Tibial nerve (tissue), 4 donors: ENCODE measurements at regions not wholly inside any gene's neighbourhood (a gene's known extent, or its start where the extent isn't known, plus 50 kb on each side); places are given as distances from the start of the nearest gene placed in this dataset.

Experiments
- DNase-seq, 2 donors: peaks; one replicate each; pipeline ENCODE4 v3.0.0-alpha.2; 2019; ENCODE audit warnings: low spot score in 2 of 2
- H3K27ac ChIP-seq, 4 donors: fragments of 200-600 bp; sonication (generic) in 3 of 4; one replicate each; pipeline ENCODE4 v1.5.1; 2017 to 2019; ENCODE audit warnings: mild to moderate bottlenecking in 1 of 4
- H3K27me3 ChIP-seq, 2 donors: fragments of 200-600 bp; sonication (generic) in 1 of 2; one replicate each; pipeline versions ENCODE4 v1.5.1 to v1.6.0; 2017 to 2019
- H3K36me3 ChIP-seq, 3 donors: fragments of 200-600 bp; sonication (generic); one replicate each; pipeline ENCODE4 v1.5.1; 2018 to 2019
- H3K4me1 ChIP-seq, 4 donors: fragments of 200-600 bp; sonication (generic) in 3 of 4; one replicate each; pipeline ENCODE4 v1.5.1; 2017 to 2019
- H3K4me3 ChIP-seq, 4 donors: fragments of 200-600 bp; sonication (generic) in 3 of 4; one replicate each; pipeline ENCODE4 v1.5.1; 2017 to 2019; ENCODE audit warnings: mild to moderate bottlenecking in 1 of 4, moderate library complexity in 1 of 4
- H3K9me3 ChIP-seq, 4 donors: fragments of 200-600 bp; sonication (generic) in 3 of 4; one replicate each; pipeline ENCODE4 v1.5.1; 2017 to 2019
- EP300 ChIP-seq, 2 donors: sonication (generic); formaldehyde crosslinking; IDR thresholded peaks; one replicate each; pipeline ENCODE4 v1.6.1; 2017; ENCODE audit warnings: antibody characterized with exemption in 2 of 2, mild to moderate bottlenecking in 1 of 2
- POLR2A ChIP-seq, 2 donors: fragments of 450-650 bp; IDR thresholded peaks; one replicate each; pipeline ENCODE4 v1.6.1; 2017; ENCODE audit warnings: antibody characterized with exemption in 2 of 2, mild to moderate bottlenecking in 2 of 2, moderate library complexity in 2 of 2
- WGBS, 2 donors: methylation state at CpG; one replicate each; pipeline ENCODE4 v1.1.5; 2018; 5-methylcytosine and 5-hydroxymethylcytosine counted together
- TF ChIP-seq, protein P1 (sequence below), 5 experiments: fragments of 200-600 bp in 3 of 5; fragments of 450-650 bp in 2 of 5; sonication (generic) in 3 of 5; IDR thresholded peaks; one replicate each; pipeline ENCODE4 v1.5.1; 2016 to 2019; ENCODE audit warnings: antibody characterized with exemption in 5 of 5, mild to moderate bottlenecking in 3 of 5, moderate library complexity in 2 of 5

- H3K27ac ChIP-seq, result no peak overlapping the region
- no peak overlapping the region for H3K4me3 ChIP-seq
- 84 to 86% methylated on average over 7 of the region's 7 CpGs for WGBS, 2 donors
- H3K9me3 ChIP-seq, result peaks cover 0 to 5% (median 0%) of the 10 kb centered on the region in 4 donors
- no peaks in the 10 kb centered on the region for H3K4me1 ChIP-seq
- TF ChIP-seq POLR2A (IDR thresholded peaks at IDR 0.05) (no peak), EP300 (IDR thresholded peaks at IDR 0.05) (no peak)
- TF ChIP-seq, protein P1, sequence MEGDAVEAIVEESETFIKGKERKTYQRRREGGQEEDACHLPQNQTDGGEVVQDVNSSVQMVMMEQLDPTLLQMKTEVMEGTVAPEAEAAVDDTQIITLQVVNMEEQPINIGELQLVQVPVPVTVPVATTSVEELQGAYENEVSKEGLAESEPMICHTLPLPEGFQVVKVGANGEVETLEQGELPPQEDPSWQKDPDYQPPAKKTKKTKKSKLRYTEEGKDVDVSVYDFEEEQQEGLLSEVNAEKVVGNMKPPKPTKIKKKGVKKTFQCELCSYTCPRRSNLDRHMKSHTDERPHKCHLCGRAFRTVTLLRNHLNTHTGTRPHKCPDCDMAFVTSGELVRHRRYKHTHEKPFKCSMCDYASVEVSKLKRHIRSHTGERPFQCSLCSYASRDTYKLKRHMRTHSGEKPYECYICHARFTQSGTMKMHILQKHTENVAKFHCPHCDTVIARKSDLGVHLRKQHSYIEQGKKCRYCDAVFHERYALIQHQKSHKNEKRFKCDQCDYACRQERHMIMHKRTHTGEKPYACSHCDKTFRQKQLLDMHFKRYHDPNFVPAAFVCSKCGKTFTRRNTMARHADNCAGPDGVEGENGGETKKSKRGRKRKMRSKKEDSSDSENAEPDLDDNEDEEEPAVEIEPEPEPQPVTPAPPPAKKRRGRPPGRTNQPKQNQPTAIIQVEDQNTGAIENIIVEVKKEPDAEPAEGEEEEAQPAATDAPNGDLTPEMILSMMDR (IDR thresholded peaks at IDR 0.05), result no peak
- DNase-seq, result no peak
- H3K36me3 ChIP-seq, result no peaks in the 10 kb centered on the region
- H3K27me3 ChIP-seq, result no peaks in the 10 kb centered on the region
Measured at GRCh38 chr5:114957384-114957783, 212.3 kb downstream of the TRIM36 start.

DNA sequence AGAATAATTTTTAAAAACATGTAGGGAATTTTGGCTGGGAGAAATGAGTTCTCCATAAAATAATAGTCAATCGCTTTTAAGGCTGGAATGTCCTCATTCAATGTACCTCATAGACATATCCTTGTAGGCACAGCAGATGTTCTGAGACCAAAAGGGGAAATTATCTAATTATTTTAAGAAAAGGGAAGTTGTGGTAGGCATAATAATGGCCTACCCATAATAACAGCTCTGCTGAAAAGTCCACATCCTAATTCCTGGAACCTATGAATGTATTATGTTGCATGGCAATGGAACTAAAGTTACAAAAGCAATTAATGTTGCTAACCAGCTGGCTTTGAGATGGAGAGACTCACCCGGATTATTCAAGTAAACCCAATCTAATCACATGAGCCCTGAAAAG lies 216.1 kb downstream of the TRIM36 start:
- Histone ChIP-seq H3K9me3 (peaks cover 0 to 5% (median 0%) of the 10 kb centered on the region in 4 donors), H3K27me3 (no peaks in the 10 kb centered on the region), H3K4me3 (no peak overlapping the region), H3K36me3 (no peaks in the 10 kb centered on the region), H3K27ac (no peak overlapping the region), H3K4me1 (no peaks in the 10 kb centered on the region)
- TF ChIP-seq EP300 (IDR thresholded peaks at IDR 0.05), result no peak
- TF ChIP-seq, protein P1 (IDR thresholded peaks at IDR 0.05), result no peak
- 80 to 83% methylated on average over 2 of the region's 2 CpGs for WGBS, 2 donors
- DNase-seq, result no peak

- Histone ChIP-seq H3K9me3 (peaks cover 0 to 5% (median 0%) of the 10 kb centered on the region in 4 donors), H3K4me3 (no peak overlapping the region), H3K27ac (no peak overlapping the region), H3K36me3 (no peaks in the 10 kb centered on the region), H3K4me1 (no peaks in the 10 kb centered on the region), H3K27me3 (no peaks in the 10 kb centered on the region)
- TF ChIP-seq EP300 (IDR thresholded peaks at IDR 0.05), result no peak
- TF ChIP-seq, protein P1 (IDR thresholded peaks at IDR 0.05), result no peak
- no peak for DNase-seq
- 74 to 82% methylated on average over 5 of the region's 5 CpGs for WGBS, 2 donors
Measured at GRCh38 chr5:114952876-114953275, 216.8 kb downstream of the TRIM36 start.

DNA sequence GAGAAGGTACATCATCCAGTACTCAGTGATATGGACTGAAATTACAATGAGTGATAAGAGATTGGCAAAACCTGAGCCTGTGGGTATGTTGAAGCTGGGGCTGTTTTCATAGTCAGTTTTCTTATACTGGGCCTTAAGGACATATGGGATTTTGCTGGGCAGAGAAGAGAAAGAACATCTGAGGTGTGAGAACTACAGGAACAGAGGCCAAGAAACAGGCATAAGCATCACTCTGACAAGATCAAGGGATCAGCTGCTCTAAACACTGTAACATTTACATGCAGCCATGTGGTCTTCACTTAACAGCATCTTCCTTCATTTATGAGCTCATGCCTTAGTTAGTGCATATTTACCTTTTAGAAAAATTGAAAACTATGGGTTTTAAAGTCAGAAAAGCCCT lies 220.0 kb downstream of the TRIM36 start:
- H3K27me3 ChIP-seq, result no peaks in the 10 kb centered on the region
- no peak overlapping the region for H3K27ac ChIP-seq
- DNase-seq, result no peak
- no peaks in the 10 kb centered on the region for H3K9me3 ChIP-seq
- H3K4me3 ChIP-seq, result no peak overlapping the region
- no peaks in the 10 kb centered on the region for H3K4me1 ChIP-seq
- H3K36me3 ChIP-seq, result no peaks in the 10 kb centered on the region
- TF ChIP-seq, protein P1 (IDR thresholded peaks at IDR 0.05), result no peak
- TF ChIP-seq EP300 (IDR thresholded peaks at IDR 0.05) (no peak), POLR2A (IDR thresholded peaks at IDR 0.05) (no peak)

DNA sequence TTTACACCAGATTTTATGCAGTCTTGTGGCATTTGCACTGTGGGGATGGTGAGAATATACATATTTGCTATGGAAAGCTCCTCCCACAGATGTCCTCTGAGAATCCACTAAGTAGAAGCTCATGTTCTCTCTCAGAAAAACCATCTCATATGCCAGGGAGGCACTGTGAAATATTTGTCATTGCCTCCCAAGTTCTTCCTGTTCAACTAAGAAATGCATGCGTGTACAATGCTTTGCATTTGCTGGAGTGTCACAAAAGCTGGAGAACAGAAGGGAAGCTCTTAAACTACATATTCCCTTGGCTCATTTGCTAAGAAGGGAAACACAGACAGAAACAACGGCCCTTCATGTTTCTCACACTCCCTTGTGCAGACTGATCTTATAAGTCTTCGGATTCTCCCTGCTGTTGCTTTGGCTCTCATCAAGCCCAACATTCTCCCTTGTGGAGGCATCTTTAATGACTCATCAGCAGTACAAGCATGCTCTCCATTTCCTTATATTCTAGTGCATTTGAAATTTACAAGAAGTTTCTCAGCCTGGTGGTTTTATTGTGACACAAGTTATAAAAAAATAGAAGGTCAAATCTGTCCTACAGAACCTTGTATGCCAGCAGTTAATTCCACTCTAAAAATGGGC lies 220.6 kb downstream of the TRIM36 start:
- DNase-seq, result no peak
- Histone ChIP-seq H3K27ac (no peak overlapping the region), H3K4me3 (no peak overlapping the region), H3K36me3 (no peaks in the 10 kb centered on the region), H3K27me3 (no peaks in the 10 kb centered on the region), H3K4me1 (no peaks in the 10 kb centered on the region), H3K9me3 (no peaks in the 10 kb centered on the region)
- TF ChIP-seq EP300 (IDR thresholded peaks at IDR 0.05), result no peak
- TF ChIP-seq POLR2A (IDR thresholded peaks at IDR 0.05), result no peak
- TF ChIP-seq, protein P1 (IDR thresholded peaks at IDR 0.05), result no peak
- 62 to 71% methylated on average over 3 of the region's 3 CpGs for WGBS, 2 donors
